Adrenal gland (tissue), 9 donors: ENCODE measurements at regions not wholly inside any gene's neighbourhood (a gene's known extent, or its start where the extent isn't known, plus 50 kb on each side); places are given as distances from the start of the nearest gene placed in this dataset.

Experiments
- DNase-seq, 7 donors: peaks; one replicate each; pipeline ENCODE4 v3.0.0-alpha.2; 2019 to 2020
- H3K27ac ChIP-seq, 5 donors: fragments of 200-600 bp; sonication (generic) in 4 of 5; 1 replicate in 3 of 5; 2 replicates in 2 of 5; pipeline versions ENCODE4 v1.5.1 to v1.8.0; 2016 to 2020; ENCODE audit warnings: mild to moderate bottlenecking in 1 of 5
- H3K27me3 ChIP-seq: fragments of 200-600 bp; 2 replicates; pipeline ENCODE4 v1.8.0; 2021
- H3K36me3 ChIP-seq, 2 donors: fragments of 200-600 bp; replicated peaks in 1 of 2; 1 replicate in 1 of 2; 2 replicates in 1 of 2; pipeline versions ENCODE4 v1.5.1 to v1.8.0; 2018 to 2022
- H3K4me1 ChIP-seq, 2 donors: fragments of 200-600 bp; replicated peaks in 1 of 2; 1 replicate in 1 of 2; 2 replicates in 1 of 2; pipeline versions ENCODE4 v1.5.1 to v1.8.0; 2018 to 2021
- H3K4me3 ChIP-seq, 4 donors: fragments of 200-600 bp; sonication (generic) in 3 of 4; one replicate each; pipeline ENCODE4 v1.5.1; 2016 to 2018
- H3K9me3 ChIP-seq, 3 donors: fragments of 200-600 bp; sonication (generic) in 1 of 3; replicated peaks in 1 of 3; 1 replicate in 2 of 3; 2 replicates in 1 of 3; pipeline versions ENCODE4 v1.5.1 to v1.8.0; 2016 to 2021
- CTCF ChIP-seq, 6 experiments: fragments of 450-650 bp in 4 of 6; fragments of 200-600 bp in 2 of 6; sonication (generic) in 1 of 6; IDR thresholded peaks; 1 replicate in 5 of 6; 2 replicates in 1 of 6; pipeline versions ENCODE4 v1.5.1 to v1.8.0; 2016 to 2021; ENCODE audit warnings: antibody characterized with exemption in 6 of 6, mild to moderate bottlenecking in 2 of 6, moderate library complexity in 1 of 6
- POLR2A ChIP-seq, 2 donors: fragments of 450-650 bp; IDR thresholded peaks; one replicate each; pipeline ENCODE4 v1.6.1; 2017; ENCODE audit warnings: antibody characterized with exemption in 2 of 2, mild to moderate bottlenecking in 2 of 2, moderate library complexity in 1 of 2
- WGBS, 4 donors: extraction: QIAGEN DNeasy Blood & Tissue Kit in 2 of 4; methylation state at CpG; one replicate each; pipeline versions ENCODE4 v1.1.5 to v1.1.7; 2013 to 2017; 5-methylcytosine and 5-hydroxymethylcytosine counted together
- intact Hi-C, 2 donors: fragments of 100-400 bp; cut with DNase I; formaldehyde crosslinking; loops; one replicate each; pipeline versions ENCODE4 v1.14.1 to v1.15.0; 2022 to 2023
- donor health status: healthy with polysubstance abuse.
- donor health status: Bipolar disorder and iron deficiency.
- donor health status: DM: yes; HTN: yes; CAD: no.
- donor health status: DM: no; HTN: no; CAD: no.
- donor health status: DM: no; HTN: no; CAD: no.

- intact Hi-C loops = no loop called here
- Histone ChIP-seq H3K4me1 (no peaks in the 10 kb centered on the region), H3K4me3 (no peak overlapping the region), H3K27ac (no peak overlapping the region), H3K9me3 (no peaks in the 10 kb centered on the region), H3K27me3 (no peaks in the 10 kb centered on the region), H3K36me3 (no peaks in the 10 kb centered on the region)
- 53 to 57% (median 55%) methylated on average over 6 of the region's 6 CpGs for WGBS, 4 donors
- TF ChIP-seq POLR2A (IDR thresholded peaks at IDR 0.05) (no peak), CTCF (IDR thresholded peaks at IDR 0.05) (no peak)
- no peak for DNase-seq
These were observed 324.0 kb downstream of the STIM2 start for GRCh38 chr4:27184508-27185155.

- no peaks in the 10 kb centered on the region for H3K36me3 ChIP-seq
- H3K9me3 ChIP-seq = no peaks in the 10 kb centered on the region
- no peak for TF ChIP-seq POLR2A (IDR thresholded peaks at IDR 0.05)
- no peak for TF ChIP-seq CTCF (IDR thresholded peaks at IDR 0.05)
- no peak for DNase-seq
- intact Hi-C loops = no loop called here
- no peak overlapping the region for H3K4me3 ChIP-seq
- no peaks in the 10 kb centered on the region for H3K27me3 ChIP-seq
- no peak overlapping the region for H3K27ac ChIP-seq
- 69 to 84% (median 79%) methylated on average over 4 of the region's 4 CpGs for WGBS, 4 donors
- no peaks in the 10 kb centered on the region for H3K4me1 ChIP-seq
These were observed 326.1 kb downstream of the STIM2 start for GRCh38 chr4:27186710-27187109.

GRCh38 chr4:27187786-27188185, 327.1 kb downstream of the STIM2 start:
- Histone ChIP-seq H3K4me3 (no peak overlapping the region), H3K27me3 (no peaks in the 10 kb centered on the region), H3K4me1 (no peaks in the 10 kb centered on the region), H3K27ac (no peak overlapping the region), H3K9me3 (no peaks in the 10 kb centered on the region), H3K36me3 (no peaks in the 10 kb centered on the region)
- DNase-seq = no peak
- TF ChIP-seq CTCF (IDR thresholded peaks at IDR 0.05) = no peak
- no peak for TF ChIP-seq POLR2A (IDR thresholded peaks at IDR 0.05)
- intact Hi-C loops = no loop called here
- WGBS, 4 donors = 72 to 88% (median 77%) methylated on average over 2 of the region's 2 CpGs

GRCh38 chr4:27189683-27190082, 329.0 kb downstream of the STIM2 start:
- DNase-seq = no peak
- H3K4me1 ChIP-seq = no peaks in the 10 kb centered on the region
- no peak overlapping the region for H3K4me3 ChIP-seq
- no peaks in the 10 kb centered on the region for H3K27me3 ChIP-seq
- H3K36me3 ChIP-seq = no peaks in the 10 kb centered on the region
- intact Hi-C loops = no loop called here
- 43 to 50% (median 45%) methylated on average over 6 of the region's 6 CpGs for WGBS, 4 donors
- TF ChIP-seq CTCF (IDR thresholded peaks at IDR 0.05) = no peak
- TF ChIP-seq POLR2A (IDR thresholded peaks at IDR 0.05) = no peak
- H3K27ac ChIP-seq = no peak overlapping the region
- H3K9me3 ChIP-seq = no peaks in the 10 kb centered on the region
